CD14-positive monocyte (primary cell): ENCODE measurements at regions not wholly inside any gene's neighbourhood (a gene's known extent, or its start where the extent isn't known, plus 50 kb on each side); places are given as distances from the start of the nearest gene placed in this dataset.

Experiments used
- DNase-seq, 3 donors: peaks; one replicate each; pipeline ENCODE4 v3.0.0-alpha.2; 2011 to 2022
- H2AFZ ChIP-seq: 2 replicates; pipeline ENCODE4 v1.6.0; 2012; ENCODE audit warnings: mild to moderate bottlenecking, low read depth, low read length, inconsistent platforms; ENCODE audit not compliant: insufficient read depth, poor library complexity, severe bottlenecking
- H3K27ac ChIP-seq, 2 donors: 1 replicate in 1 of 2; 2 replicates in 1 of 2; pipeline ENCODE4 v1.5.1; 2012 to 2013; ENCODE audit warnings: low read length in 2 of 2, control low read depth in 1 of 2, inconsistent platforms in 1 of 2, low read depth in 1 of 2, mild to moderate bottlenecking in 1 of 2
- H3K27me3 ChIP-seq, 2 donors: one replicate each; pipeline versions ENCODE4 v1.6.0 to v1.6.1; 2011 to 2013; ENCODE audit warnings: low read length in 2 of 2; ENCODE audit not compliant: control insufficient read depth in 2 of 2, insufficient read depth in 2 of 2
- H3K36me3 ChIP-seq, 2 donors: replicated peaks in 1 of 2; 1 replicate in 1 of 2; 2 replicates in 1 of 2; pipeline versions ENCODE4 v1.5.1 to v1.6.1; 2012 to 2013; ENCODE audit warnings: low read length in 2 of 2, control low read depth in 1 of 2, inconsistent platforms in 1 of 2, mild to moderate bottlenecking in 1 of 2; ENCODE audit not compliant: insufficient read depth in 2 of 2, control insufficient read depth in 1 of 2
- H3K4me1 ChIP-seq, 2 donors: 1 replicate in 1 of 2; 2 replicates in 1 of 2; pipeline versions ENCODE4 v1.5.1 to v1.6.1; 2012 to 2013; ENCODE audit warnings: low read length in 2 of 2, control low read depth in 1 of 2, inconsistent platforms in 1 of 2, mild to moderate bottlenecking in 1 of 2, moderate library complexity in 1 of 2; ENCODE audit not compliant: insufficient read depth in 2 of 2, control insufficient read depth in 1 of 2
- H3K4me2 ChIP-seq: replicated peaks from 2 replicates; pipeline ENCODE3; 2012; ENCODE audit warnings: low read length, moderate library complexity, mild to moderate bottlenecking; ENCODE audit not compliant: poor library complexity, severe bottlenecking; ENCODE audit errors: extremely low read depth
- H3K4me3 ChIP-seq, 3 experiments: fragments of 200-600 bp in 1 of 3; sonication (generic) in 1 of 3; replicated peaks in 1 of 3; 1 replicate in 2 of 3; 2 replicates in 1 of 3; pipeline ENCODE4 v1.5.1; 2011 to 2013; ENCODE audit warnings: low read length in 3 of 3, mild to moderate bottlenecking in 3 of 3, control low read depth in 2 of 3, low read depth in 2 of 3, inconsistent platforms in 1 of 3, moderate library complexity in 1 of 3
- H3K79me2 ChIP-seq: 2 replicates; pipeline ENCODE4 v1.6.0; 2012; ENCODE audit warnings: mild to moderate bottlenecking, control low read depth, inconsistent platforms, low read length, moderate library complexity; ENCODE audit not compliant: insufficient read depth
- H3K9ac ChIP-seq: 2 replicates; pipeline ENCODE4 v1.6.0; 2017; ENCODE audit warnings: low read length, mild to moderate bottlenecking; ENCODE audit not compliant: insufficient read depth, poor library complexity, severe bottlenecking
- H3K9me3 ChIP-seq, 2 donors: replicated peaks in 1 of 2; 1 replicate in 1 of 2; 2 replicates in 1 of 2; pipeline versions ENCODE4 v1.5.1 to v1.6.1; 2012 to 2013; ENCODE audit warnings: low read length in 2 of 2, control low read depth in 1 of 2; ENCODE audit not compliant: control insufficient read depth in 1 of 2, insufficient read depth in 1 of 2
- H4K20me1 ChIP-seq: 2 replicates; pipeline ENCODE4 v1.6.0; 2012; ENCODE audit warnings: mild to moderate bottlenecking, low read length, control low read depth, moderate library complexity; ENCODE audit not compliant: insufficient read depth
- H3K27ac Mint-ChIP-seq, 7 donors: one replicate each; pipeline ENCODE4 v1.8.0; 2020; ENCODE audit warnings: mild to moderate bottlenecking in 7 of 7, mixed read lengths in 7 of 7, moderate library complexity in 6 of 7, inconsistent platforms in 2 of 7
- H3K27me3 Mint-ChIP-seq, 3 donors: one replicate each; pipeline ENCODE4 v1.8.0; 2021 to 2022; ENCODE audit warnings: low read depth in 3 of 3, mild to moderate bottlenecking in 3 of 3, mixed read lengths in 3 of 3, moderate library complexity in 3 of 3, inconsistent platforms in 1 of 3
- H3K36me3 Mint-ChIP-seq, 2 donors: one replicate each; pipeline ENCODE4 v1.8.0; 2020; ENCODE audit warnings: mixed read lengths in 2 of 2, inconsistent platforms in 1 of 2, mild to moderate bottlenecking in 1 of 2
- H3K4me1 Mint-ChIP-seq: one replicate; pipeline ENCODE4 v1.8.0; 2020; ENCODE audit warnings: mild to moderate bottlenecking, mixed read lengths
- H3K4me3 Mint-ChIP-seq, 2 donors: one replicate each; pipeline ENCODE4 v1.8.0; 2020; ENCODE audit warnings: mild to moderate bottlenecking in 2 of 2, mixed read lengths in 2 of 2, moderate library complexity in 1 of 2
- H3K9me3 Mint-ChIP-seq, 7 donors: one replicate each; pipeline ENCODE4 v1.8.0; 2020 to 2022; ENCODE audit warnings: mixed read lengths in 7 of 7, mild to moderate bottlenecking in 6 of 7, moderate library complexity in 6 of 7, inconsistent platforms in 2 of 7
- CTCF ChIP-seq: fragments of 200-600 bp; IDR thresholded peaks from one replicate; pipeline ENCODE4 v1.8.0; 2022; ENCODE audit warnings: antibody characterized with exemption, mild to moderate bottlenecking
- WGBS: methylation state at CpG from one replicate; pipeline ENCODE4 v1.1.5; 2013; ENCODE audit warnings: missing lambda C conversion rate; ENCODE audit not compliant: insufficient coverage; 5-methylcytosine and 5-hydroxymethylcytosine counted together
- intact Hi-C, 2 donors: fragments of 100-400 bp; cut with micrococcal nuclease; formaldehyde crosslinking; loops; one replicate each; pipeline versions ENCODE4 v1.15.0 to v1.15.1; 2023

DNA sequence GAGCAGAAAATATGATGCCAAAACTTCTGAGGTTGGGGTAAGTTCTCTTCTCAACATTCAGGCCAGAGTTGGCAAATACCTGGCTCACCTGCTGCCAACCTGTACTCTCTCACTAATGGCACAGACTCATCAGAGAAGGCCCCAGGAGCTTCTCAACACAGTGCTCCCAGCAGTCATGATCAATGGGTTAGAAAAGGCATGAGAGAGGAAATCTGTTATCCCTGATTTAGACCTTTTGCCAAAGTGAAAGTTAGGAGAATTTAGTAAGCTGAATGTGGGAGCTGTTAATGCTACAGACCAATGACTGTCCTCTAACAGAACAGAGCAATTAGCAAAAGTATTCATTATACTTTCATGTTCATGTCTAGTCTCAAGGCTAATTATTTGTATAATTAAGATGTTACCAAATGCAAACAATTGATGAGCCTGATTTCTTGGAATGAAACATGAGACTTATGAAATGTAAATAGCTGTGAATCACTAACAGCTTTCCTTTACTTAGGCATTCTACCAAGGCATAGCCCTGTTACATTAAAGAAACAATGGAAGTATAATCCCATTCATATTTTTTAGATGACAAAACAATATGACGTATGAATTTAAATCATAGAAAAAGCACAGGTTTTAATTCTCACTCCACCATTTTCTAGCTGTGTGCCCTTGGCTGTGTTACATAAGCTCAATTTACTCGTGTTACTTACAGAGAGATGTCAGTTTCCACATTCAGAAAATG, 68.7 kb upstream of the MARCHF10 start:
- Histone ChIP-seq H4K20me1 (no peaks in the 10 kb centered on the region), H3K36me3 (no peaks in the 10 kb centered on the region), H3K4me2 (no peak overlapping the region), H3K27me3 (no peaks in the 10 kb centered on the region), H3K9me3 (no peaks in the 10 kb centered on the region), H2AFZ (no peak overlapping the region), H3K79me2 (no peaks in the 10 kb centered on the region), H3K4me1 (peaks cover 0 to 3% of the 10 kb centered on the region in 2 donors), H3K4me3 (no peak overlapping the region), H3K9ac (no peak overlapping the region), H3K27ac (no peak overlapping the region)
- Mint-ChIP-seq H3K36me3 (no peaks in the 10 kb centered on the region), H3K27me3 (peaks cover 4 to 8% (median 7%) of the 10 kb centered on the region in 3 donors), H3K27ac (no peak overlapping the region), H3K4me1 (no peaks in the 10 kb centered on the region), H3K4me3 (no peak overlapping the region), H3K9me3 (peaks cover 0 to 1% (median 0%) of the 10 kb centered on the region in 7 donors)
- no peak for DNase-seq
- no peak for TF ChIP-seq CTCF
- 100% methylated on average over 1 of the region's 2 CpGs for WGBS
- intact Hi-C loops = no loop called here

GRCh38 chr17:62876063-62876462, 67.9 kb upstream of the MARCHF10 start:
- H3K27ac Mint-ChIP-seq = peak overlapping the region in 1 of 7 donors; percentile 26

More at GRCh38 chr17:62876063-62876462, 67.9 kb upstream of the MARCHF10 start:
- no peaks in the 10 kb centered on the region for H4K20me1 ChIP-seq
- H3K79me2 ChIP-seq = no peaks in the 10 kb centered on the region
- Mint-ChIP-seq H3K36me3 (no peaks in the 10 kb centered on the region), H3K4me3 (no peak overlapping the region), H3K4me1 (no peaks in the 10 kb centered on the region), H3K27me3 (peaks cover 4 to 8% (median 8%) of the 10 kb centered on the region in 3 donors), H3K9me3 (peaks cover 0 to 1% (median 0%) of the 10 kb centered on the region in 7 donors)
- no peak overlapping the region for H3K4me2 ChIP-seq
- no peaks in the 10 kb centered on the region for H3K27me3 ChIP-seq
- TF ChIP-seq CTCF = no peak
- no peak overlapping the region for H3K27ac ChIP-seq
- no peak for DNase-seq
- H3K4me1 ChIP-seq = no peaks in the 10 kb centered on the region
- H3K9me3 ChIP-seq = no peaks in the 10 kb centered on the region
- WGBS = 46% methylated on average over 2 of the region's 2 CpGs
- H3K9ac ChIP-seq = no peak overlapping the region
- H3K36me3 ChIP-seq = no peaks in the 10 kb centered on the region
- intact Hi-C loops = no loop called here
- no peak overlapping the region for H2AFZ ChIP-seq
- no peak overlapping the region for H3K4me3 ChIP-seq
